Calu3 (cell line): ENCODE measurements at regions not wholly inside any gene's neighbourhood (a gene's known extent, or its start where the extent isn't known, plus 50 kb on each side); places are given as distances from the start of the nearest gene placed in this dataset.

ENCODE experiments used
- BruUV-seq: library from RNA; stranded (reverse); fragments of 400-500 nt; replicated peaks from 2 replicates; lab custom pipeline; 2021; lab: Mats Ljungman, UMichigan
- CTCF ChIA-PET: fragments of 300-600 bp; sonication (Branson Sonifier 250); formaldehyde crosslinking; loops from one replicate; lab custom pipeline; 2022; ENCODE audit warnings: antibody characterized with exemption; lab: Charles Lee
- DNase-seq: peaks from one replicate; pipeline ENCODE4 v3.0.0; 2022
- H3K27ac Mint-ChIP-seq: one replicate; pipeline ENCODE4 v1.8.0; 2022; ENCODE audit warnings: mixed read lengths; ENCODE audit not compliant: unreplicated experiment
- H3K27me3 Mint-ChIP-seq: one replicate; pipeline ENCODE4 v1.8.0; 2022; ENCODE audit warnings: mixed read lengths; ENCODE audit not compliant: unreplicated experiment
- H3K36me3 Mint-ChIP-seq: one replicate; pipeline ENCODE4 v1.8.0; 2022; ENCODE audit warnings: mild to moderate bottlenecking, moderate library complexity, mixed read lengths; ENCODE audit not compliant: insufficient read depth, unreplicated experiment
- H3K4me1 Mint-ChIP-seq: one replicate; pipeline ENCODE4 v1.8.0; 2022; ENCODE audit warnings: mild to moderate bottlenecking, low read depth, mixed read lengths; ENCODE audit not compliant: unreplicated experiment
- H3K4me3 Mint-ChIP-seq: one replicate; pipeline ENCODE4 v1.8.0; 2022; ENCODE audit warnings: mild to moderate bottlenecking, low read depth, moderate library complexity, mixed read lengths; ENCODE audit not compliant: unreplicated experiment
- H3K9me3 Mint-ChIP-seq: one replicate; pipeline ENCODE4 v1.8.0; 2022; ENCODE audit warnings: low read depth, mixed read lengths; ENCODE audit not compliant: unreplicated experiment
- intact Hi-C: fragments of 100-400 bp; cut with micrococcal nuclease; formaldehyde crosslinking; loops from one replicate; pipeline ENCODE4 v1.10.0; 2022; ENCODE audit not compliant: unreplicated experiment
- TF ChIP-seq, protein P1 (sequence below): fragments of 200-600 bp; IDR thresholded peaks from one replicate; pipeline ENCODE4 v1.8.0; 2022; ENCODE audit warnings: antibody characterized with exemption; ENCODE audit not compliant: unreplicated experiment

DNA sequence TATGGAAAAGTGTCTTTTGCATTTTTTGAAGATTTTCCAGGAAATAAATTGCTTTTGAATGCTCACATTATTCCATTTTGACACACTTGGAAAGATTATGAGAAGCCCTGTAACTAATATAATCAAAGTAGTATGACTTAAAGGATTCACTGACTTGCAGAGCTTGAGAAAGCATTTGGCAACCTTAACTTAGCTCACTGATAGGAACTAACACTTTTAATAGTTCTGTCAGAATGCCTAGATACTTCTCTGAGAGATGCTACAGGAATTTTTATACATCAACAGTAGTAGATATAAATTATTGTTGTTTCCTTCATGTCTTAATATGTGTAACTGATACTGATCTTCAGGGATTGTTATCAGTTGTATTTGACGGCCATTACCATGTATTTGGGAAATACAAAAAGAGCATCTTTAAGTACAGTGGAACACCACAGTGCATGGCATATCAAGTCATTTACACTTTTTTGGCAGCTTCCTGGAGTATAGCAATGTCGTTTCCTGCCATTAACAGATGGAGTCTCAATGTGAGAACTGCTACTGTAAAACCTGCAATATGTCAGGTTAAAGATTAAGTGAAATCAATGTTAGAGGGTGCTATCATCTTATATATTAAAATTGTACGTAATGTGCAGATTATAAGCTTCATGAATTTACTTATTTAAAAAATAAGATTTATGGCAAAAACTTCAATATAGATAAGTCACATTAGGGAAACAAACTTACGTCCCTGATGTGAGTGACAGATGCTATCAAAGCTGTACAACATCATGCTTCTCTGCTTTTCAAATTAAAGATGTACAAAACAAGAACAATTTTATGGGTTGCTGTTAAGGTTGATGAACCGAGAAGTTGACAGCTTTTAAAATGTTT, 1159.8 kb upstream of the MIR17HG start:
- intact Hi-C loops: no loop called here
- Mint-ChIP-seq H3K36me3 (no peaks in the 10 kb centered on the region), H3K9me3 (no peaks in the 10 kb centered on the region), H3K4me1 (no peaks in the 10 kb centered on the region), H3K4me3 (no peak overlapping the region), H3K27ac (no peak overlapping the region), H3K27me3 (no peaks in the 10 kb centered on the region)
- TF ChIP-seq, protein P1, sequence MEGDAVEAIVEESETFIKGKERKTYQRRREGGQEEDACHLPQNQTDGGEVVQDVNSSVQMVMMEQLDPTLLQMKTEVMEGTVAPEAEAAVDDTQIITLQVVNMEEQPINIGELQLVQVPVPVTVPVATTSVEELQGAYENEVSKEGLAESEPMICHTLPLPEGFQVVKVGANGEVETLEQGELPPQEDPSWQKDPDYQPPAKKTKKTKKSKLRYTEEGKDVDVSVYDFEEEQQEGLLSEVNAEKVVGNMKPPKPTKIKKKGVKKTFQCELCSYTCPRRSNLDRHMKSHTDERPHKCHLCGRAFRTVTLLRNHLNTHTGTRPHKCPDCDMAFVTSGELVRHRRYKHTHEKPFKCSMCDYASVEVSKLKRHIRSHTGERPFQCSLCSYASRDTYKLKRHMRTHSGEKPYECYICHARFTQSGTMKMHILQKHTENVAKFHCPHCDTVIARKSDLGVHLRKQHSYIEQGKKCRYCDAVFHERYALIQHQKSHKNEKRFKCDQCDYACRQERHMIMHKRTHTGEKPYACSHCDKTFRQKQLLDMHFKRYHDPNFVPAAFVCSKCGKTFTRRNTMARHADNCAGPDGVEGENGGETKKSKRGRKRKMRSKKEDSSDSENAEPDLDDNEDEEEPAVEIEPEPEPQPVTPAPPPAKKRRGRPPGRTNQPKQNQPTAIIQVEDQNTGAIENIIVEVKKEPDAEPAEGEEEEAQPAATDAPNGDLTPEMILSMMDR: no peak
- DNase-seq: no peak
- no TSS peak for BruUV-seq
- CTCF ChIA-PET: no interaction called here

DNA sequence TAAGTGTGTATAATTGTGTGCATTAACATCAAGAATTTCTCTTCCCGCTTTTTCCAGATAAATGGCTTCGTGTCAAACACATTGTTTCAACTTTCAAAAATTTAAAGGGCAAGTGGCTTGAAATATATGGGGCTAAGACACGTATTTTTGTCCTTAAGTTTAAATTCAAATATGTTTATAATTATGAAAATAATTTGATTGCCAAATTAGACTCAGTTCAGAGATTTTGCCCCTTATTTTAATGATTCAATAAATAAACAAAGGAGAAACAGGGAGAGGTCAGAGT, 1159.2 kb upstream of the MIR17HG start:
- TF ChIP-seq, protein P1: no peak
- DNase-seq: no peak
- H3K9me3 Mint-ChIP-seq: no peaks in the 10 kb centered on the region
- H3K4me3 Mint-ChIP-seq: no peak overlapping the region
- no peak overlapping the region for H3K27ac Mint-ChIP-seq
- intact Hi-C loops: no loop called here
- CTCF ChIA-PET: no interaction called here
- no peaks in the 10 kb centered on the region for H3K4me1 Mint-ChIP-seq
- no peaks in the 10 kb centered on the region for H3K36me3 Mint-ChIP-seq
- H3K27me3 Mint-ChIP-seq: no peaks in the 10 kb centered on the region
- no TSS peak for BruUV-seq

DNA sequence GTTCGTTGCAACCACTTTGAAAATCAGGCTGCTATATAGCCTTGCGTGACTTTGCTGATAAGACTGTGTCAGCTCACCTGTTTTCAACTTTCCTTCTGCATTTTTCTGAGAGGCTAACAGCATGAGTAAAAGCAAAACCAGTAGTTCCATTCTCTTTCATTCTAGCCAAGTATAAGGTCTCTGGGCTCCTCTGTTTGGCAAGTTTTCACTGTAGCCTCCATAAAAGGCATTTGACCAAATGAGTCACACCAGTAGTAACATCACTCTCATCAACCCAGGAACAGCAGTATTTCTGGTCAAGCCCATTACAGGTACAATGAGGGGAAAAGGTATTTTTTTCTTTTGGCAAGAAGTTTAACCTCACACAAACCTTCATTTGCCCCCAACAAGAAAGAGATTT, 1149.8 kb upstream of the MIR17HG start:
- no TSS peak for BruUV-seq
- no peak for DNase-seq
- no peaks in the 10 kb centered on the region for H3K36me3 Mint-ChIP-seq

DNA sequence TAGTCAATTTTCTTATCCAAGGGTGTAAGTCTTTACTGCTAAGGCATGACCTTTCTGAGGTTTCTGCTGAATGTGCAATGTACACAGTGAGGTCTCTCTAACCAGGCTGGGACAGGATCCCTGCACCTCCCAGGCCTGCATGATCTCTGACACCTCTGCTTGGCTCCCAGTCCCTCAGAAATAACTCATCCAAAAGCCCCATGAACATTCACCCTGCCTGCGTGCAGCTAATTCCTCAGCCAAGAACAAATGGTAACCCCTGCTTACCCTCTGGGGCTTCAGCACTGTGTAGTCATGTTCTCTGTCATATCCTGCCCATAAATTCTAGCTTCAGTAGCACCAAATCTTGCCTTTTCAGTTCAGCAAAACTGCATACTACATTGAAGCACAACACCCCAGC, 1146.3 kb upstream of the MIR17HG start:
- Mint-ChIP-seq H3K4me1 (no peaks in the 10 kb centered on the region), H3K36me3 (no peaks in the 10 kb centered on the region), H3K4me3 (no peak overlapping the region), H3K27ac (no peak overlapping the region), H3K9me3 (no peaks in the 10 kb centered on the region), H3K27me3 (no peaks in the 10 kb centered on the region)
- CTCF ChIA-PET: no interaction called here
- intact Hi-C loops: no loop called here
- no peak for DNase-seq
- TF ChIP-seq, protein P1: no peak
- BruUV-seq: no TSS peak

More for the DNA sequence above, 1149.8 kb upstream of the MIR17HG start:
- CTCF ChIA-PET: no interaction called here
- H3K27me3 Mint-ChIP-seq: no peaks in the 10 kb centered on the region
- H3K9me3 Mint-ChIP-seq: peaks cover 2% of the 10 kb centered on the region
- intact Hi-C loops: no loop called here
- no peaks in the 10 kb centered on the region for H3K4me1 Mint-ChIP-seq
- H3K4me3 Mint-ChIP-seq: no peak overlapping the region
- no peak overlapping the region for H3K27ac Mint-ChIP-seq
- TF ChIP-seq, protein P1: no peak
